Stimulated activated CD4-positive, alpha-beta T cell treated with anti-CD3 and anti-CD28 coated beads, Interleukin-1b, Interleukin-23, amount 100 ng/mL, for 24 hours (primary cell): ENCODE measurements at regions not wholly inside any gene's neighbourhood (a gene's known extent, or its start where the extent isn't known, plus 50 kb on each side); places are given as distances from the start of the nearest gene placed in this dataset.
"Not testable (repeated sequence)": the region's sequence is repeated elsewhere in the genome, so short reads cannot be mapped to it uniquely, and the experiment has no call there.

ENCODE experiments used
- DNase-seq, 4 experiments: peaks; one replicate each; pipeline ENCODE4 v3.0.0-alpha.2; 2020; ENCODE audit warnings: low read depth in 4 of 4, low spot score in 1 of 4

DNA sequence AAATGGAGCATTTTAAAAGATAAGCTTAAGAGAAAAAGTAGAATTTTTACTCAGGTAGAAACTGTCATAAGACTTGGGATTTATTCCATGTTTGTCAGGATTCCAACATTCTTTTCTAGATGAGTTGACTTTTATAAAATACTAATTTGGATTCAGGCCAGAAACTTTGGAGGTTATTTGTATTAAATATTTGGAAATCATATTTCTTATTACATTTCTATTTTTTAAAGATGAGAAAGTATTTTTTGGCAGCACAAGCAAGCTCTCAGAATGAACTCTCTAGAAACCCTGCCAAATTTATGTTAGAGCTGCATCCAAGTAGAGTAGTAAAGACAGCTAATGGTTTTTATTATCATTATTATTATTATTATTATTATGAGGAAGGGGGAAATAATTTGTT lies 1014.9 kb upstream of the GJE1 start:
- no peak for DNase-seq

GRCh38 chr6:141110481-141110880 lies 1022.2 kb upstream of the GJE1 start:
- no peak for DNase-seq

GRCh38 chr6:141107591-141108160 lies 1025.0 kb upstream of the GJE1 start:
- DNase-seq = no peak

DNA sequence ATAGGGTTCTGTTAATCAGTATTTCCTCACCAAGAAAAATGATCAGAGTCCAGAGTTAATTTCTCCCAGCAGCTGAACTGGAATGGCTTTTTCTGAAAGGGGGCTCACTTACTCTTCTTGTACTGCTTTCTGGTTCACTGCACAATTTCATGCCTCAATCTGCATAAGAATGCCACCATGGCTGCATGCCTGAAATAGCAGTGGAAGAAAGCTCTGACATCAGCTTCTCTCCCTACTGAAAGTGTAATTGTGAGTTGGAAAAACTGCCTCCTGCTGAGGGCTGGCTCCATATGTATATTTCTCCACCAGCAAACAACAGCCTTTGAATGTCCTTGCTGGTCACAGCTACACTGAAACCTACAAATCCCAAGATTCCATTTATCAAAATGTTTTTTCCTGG lies 1027.2 kb upstream of the GJE1 start:
- DNase-seq = no peak

GRCh38 chr6:141103246-141103645 lies 1029.5 kb upstream of the GJE1 start:
- no peak for DNase-seq

DNA sequence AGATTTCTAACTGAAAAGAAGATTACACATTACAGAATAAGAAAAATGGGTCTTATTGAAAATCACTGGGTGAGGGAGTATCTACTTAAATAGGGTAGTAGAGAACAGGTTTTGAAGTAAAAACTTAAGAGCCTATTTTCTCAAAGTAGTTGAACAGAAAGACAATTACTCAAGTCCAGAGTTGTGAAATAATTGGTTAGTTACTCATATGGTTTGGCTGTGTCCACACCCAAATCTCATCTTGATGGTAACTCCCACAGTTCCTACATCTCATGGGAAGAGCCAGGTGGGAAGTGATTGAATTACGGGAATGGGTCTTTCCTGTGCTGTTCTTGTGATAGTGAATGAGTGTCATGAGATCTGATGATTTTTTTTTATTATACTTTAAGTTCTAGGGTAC lies 1035.3 kb upstream of the GJE1 start:
- DNase-seq = no peak

DNA sequence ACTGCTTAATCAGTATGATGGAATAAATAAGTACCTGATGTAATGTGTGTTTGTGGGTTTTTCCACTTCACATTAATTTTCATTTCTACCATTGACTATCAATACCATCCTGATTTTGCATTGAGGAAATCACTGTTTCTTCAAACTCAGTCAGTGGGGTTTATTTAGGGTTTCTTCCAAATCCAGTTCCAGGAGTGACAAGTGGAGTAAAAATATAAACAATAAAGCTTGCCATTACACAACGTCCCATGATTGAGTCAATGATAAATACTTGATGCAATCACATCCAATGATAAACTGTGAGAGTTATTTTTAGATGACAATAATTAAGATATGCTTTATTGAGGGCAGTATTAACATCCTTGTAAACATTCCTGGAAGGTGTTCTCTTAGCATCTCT lies 1037.4 kb upstream of the GJE1 start:
- no peak for DNase-seq

DNA sequence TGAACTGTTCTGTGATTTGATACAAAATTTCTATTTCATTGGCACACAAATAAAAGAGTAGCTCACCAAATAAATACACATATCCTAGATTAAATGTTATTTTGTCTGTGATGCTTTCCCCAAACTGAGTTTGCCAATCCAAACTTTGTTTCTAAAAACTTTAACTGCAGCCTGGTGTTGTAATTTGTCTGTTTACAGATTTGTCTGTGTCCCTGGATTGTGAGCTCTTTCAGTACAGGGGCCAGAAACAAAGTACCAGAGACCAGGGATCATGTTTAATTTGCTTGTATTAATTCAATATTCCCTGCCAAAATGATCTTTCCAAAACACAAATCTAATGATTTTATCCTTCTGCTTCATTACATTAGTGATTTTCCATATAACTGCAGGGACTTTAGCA lies 1044.6 kb upstream of the GJE1 start:
- DNase-seq = no peak

GRCh38 chr6:141077355-141078333 lies 1055.1 kb upstream of the GJE1 start:
- no peak for DNase-seq

DNA sequence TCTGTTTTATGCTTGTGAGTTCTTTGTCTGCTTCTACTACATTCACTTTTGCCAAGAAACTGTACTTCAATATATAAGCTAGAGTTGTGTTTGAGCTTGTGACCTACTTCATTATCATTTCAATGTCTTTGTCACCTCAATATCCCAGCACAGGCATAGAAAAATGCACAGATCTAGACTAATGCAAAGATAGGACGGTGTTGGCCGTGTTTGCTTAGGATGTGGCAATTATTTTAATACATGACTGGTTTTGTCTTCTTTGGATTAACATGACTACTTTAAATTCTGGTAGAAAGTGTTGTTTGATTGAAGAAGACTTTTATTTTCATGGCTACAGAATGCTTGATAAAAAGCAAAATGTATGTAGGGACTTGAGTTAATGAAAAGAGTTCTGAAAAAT lies 1075.0 kb upstream of the GJE1 start:
- DNase-seq = no peak

GRCh38 chr6:141056945-141057625 lies 1075.6 kb upstream of the GJE1 start:
- no peak for DNase-seq

DNA sequence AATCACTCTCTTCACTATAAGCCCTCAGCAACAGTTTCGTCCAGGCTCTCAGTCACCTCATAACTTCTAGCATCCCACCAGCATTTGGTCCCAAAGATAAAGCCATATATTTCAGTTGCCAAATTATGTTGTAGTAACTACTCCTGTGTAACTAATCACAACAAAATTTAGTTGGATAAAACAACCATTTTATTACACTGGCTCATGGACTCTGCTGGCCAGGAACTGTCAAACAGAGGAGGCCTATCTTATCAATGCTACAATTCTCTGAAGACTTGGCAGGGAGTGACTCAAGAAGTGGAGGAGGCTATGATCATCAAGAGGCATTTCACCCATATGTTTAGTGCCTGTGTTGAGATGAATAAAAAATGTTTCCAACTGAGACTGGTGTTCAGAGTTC lies 1082.3 kb upstream of the GJE1 start:
- no peak for DNase-seq

GRCh38 chr6:141048451-141048850 lies 1084.3 kb upstream of the GJE1 start:
- DNase-seq = no peak

- DNase-seq = not testable (repeated sequence)
Measured at GRCh38 chr6:141046496-141046895, 1086.2 kb upstream of the GJE1 start.

DNA sequence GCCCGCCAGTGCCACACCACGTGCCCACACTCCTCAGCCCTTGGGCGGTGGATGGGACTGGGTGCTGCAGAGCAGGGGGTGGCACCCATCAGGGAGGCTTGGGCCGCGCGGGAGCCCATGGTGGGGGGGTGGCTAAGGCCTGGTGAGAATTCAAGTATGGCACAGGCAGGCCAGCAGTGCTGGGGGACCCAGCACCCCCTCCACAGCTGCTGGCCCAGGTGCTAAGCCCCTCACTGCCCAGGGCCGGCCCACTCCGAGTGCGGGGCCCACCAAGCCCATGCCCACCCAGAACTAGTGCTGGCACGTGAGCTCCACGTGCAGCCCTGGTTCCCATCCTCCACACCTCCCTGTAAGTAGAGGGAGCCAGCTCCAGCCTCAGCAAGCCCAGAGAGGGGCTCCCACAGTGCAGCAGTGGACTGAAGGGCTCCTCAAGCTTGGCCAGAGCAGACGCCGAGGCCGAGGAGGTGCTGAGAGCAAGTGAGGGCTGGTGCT lies 1091.1 kb upstream of the GJE1 start:
- DNase-seq = no peak

GRCh38 chr6:141035312-141036200 lies 1097.2 kb upstream of the GJE1 start:
- no peak for DNase-seq

DNA sequence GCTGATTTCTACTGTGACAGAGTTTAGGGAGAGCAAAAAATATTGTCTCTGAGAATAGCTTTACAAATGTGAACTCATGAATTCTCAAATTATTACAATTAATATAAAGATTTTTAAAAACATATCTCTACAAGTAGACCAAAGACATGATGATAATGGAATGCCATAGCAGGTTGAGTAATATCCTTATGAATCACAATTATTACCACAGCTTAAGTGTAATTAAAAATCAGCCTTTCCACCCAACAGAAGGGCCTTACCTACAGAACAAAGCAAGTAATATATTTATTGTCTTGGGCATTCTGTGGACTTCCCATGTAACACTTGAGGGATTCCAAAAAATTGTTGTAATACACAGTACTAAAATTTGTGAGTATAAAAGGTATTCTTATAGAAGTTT lies 1099.6 kb upstream of the GJE1 start:
- no peak for DNase-seq

GRCh38 chr6:141029908-141030307 lies 1102.8 kb upstream of the GJE1 start:
- no peak for DNase-seq

DNA sequence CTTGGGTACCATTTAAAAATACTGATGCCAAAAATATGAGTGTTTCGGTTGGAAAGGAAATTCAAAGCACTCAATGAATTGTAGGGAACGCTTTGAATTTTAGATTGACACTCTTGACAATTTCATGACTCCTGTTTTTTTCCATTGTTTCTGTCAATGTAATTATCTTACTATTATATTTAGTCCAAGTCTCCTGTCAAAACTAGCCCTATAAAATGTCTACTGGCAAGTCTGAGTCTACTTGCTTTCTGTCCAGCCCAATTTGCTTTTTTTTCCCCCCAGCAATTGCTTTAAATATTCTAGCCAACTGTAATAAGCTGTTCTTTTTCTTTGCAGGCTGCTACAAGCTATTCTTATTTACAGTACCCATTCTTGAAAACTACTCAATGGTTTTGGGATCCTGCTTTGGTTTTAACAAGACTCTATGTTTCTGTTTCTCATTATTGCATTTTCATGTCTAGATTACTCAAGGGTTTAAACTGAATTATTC lies 1103.9 kb upstream of the GJE1 start:
- no peak for DNase-seq

DNA sequence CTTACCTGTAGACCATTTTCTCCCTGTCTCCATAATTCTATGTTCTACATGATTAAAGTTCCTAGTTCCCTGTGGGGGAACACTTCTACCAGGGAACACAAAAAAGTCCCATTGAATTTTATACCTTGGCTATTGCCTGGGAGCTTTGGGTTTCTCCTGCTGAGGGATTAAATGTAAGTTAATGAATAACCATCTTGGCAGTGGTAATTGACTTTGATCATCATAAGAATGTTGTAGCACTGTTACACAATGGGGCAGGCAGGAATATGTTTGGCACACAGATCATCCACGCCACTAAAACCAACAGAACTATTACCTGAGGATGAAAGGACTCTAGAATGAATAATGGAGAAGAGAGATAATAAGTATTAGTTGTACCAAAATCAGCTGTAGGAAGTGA lies 1106.2 kb upstream of the GJE1 start:
- no peak for DNase-seq

DNA sequence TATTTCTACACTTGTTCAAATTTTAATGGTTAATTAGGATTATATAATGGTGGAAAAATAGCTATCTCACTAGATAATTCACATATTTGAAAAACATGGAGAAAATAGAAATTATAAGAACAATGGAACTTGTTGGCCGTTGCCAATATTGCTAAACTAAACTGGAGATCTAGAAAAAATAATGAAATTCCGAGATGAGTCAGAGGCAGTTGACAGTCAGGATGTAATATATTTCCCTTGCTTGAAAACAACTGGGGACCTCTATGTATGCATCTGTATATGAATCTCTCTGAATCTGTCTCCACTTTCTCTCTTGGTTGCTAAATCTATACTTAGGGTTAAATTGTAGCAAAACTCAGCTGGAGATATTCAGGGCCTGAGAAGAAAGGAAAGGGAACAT lies 1108.2 kb upstream of the GJE1 start:
- DNase-seq = no peak
